Fibroblast of skin of back (primary cell): ENCODE measurements at regions not wholly inside any gene's neighbourhood (a gene's known extent, or its start where the extent isn't known, plus 50 kb on each side); places are given as distances from the start of the nearest gene placed in this dataset.
A peak's percentile ranks its signal among the peaks of the same experiment; 100 is the strongest.

ENCODE experiments used
- DNase-seq: peaks from one replicate; pipeline ENCODE4 v3.0.0-alpha.2; 2013

DNA sequence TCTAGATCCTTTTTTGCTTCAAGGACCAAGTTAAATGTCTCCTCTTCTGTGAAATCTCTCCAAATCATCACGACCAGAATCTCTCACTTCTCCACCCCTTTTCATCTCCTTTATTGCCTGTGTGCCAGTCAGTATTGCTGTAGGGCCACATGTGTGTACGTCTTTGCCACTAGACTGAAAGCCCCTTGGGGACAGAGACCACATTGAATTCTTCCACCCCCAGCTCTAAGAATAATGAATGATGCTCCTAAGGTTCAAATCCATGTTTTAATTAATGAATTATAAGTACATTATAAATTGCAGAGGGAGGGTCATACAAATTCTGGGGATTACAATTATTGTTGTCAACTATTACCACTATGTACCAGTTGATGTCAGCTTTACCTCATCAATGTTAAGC lies 343.8 kb downstream of the USP25 start:
- DNase-seq = no peak

DNA sequence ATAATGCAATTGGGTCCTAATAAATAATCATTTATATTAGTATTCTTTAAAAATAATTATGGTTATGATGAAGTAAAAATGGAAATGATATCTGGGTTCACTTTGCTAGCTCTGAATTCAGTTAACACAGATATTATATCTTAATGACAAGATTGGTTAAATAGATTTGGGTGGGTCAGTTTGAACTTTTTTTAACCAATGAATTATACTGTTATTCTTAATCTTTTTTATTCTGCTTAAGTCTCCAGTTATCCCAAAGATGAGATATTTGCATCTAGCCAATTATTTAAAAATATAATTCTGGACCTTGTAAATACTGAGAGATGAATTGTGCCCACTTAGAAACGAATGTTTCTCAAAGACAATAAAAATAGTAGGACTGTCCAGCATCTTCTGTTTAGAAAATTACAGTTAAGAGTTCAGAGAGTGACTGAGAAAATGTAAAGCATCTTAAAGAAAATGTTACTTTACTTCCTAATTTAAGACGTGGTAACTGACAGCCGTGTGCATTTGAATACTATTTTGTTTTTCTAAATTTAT lies 345.2 kb downstream of the USP25 start:
- no peak for DNase-seq

DNA sequence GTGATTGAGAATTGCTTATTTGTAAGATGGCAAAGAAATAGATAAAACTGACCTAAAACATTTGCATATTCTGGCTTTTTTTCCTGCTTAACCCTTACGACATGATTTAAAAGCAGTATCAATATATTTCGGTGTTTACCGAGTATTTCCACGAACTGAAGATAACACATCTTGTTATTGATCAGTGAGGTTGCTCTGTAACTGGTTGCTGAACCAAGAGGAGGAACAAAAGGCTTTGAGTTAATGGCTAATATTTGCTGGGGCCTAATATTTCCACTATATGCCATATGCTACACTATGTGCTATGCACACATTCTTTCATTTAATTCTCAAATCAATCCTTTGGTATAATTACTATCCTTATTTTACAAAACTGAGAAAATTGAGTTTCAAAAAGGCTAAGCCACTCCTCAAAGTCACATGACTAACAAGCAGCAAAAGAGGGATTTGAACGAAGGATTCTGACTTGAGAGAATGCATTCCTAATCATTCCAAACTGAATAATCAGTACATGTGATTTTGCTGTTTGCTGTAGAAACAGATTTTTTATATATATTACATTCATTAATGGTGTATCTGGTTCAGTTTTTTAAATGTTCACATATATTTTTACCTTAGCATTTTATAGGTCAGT lies 346.0 kb downstream of the USP25 start:
- DNase-seq = no peak

DNA sequence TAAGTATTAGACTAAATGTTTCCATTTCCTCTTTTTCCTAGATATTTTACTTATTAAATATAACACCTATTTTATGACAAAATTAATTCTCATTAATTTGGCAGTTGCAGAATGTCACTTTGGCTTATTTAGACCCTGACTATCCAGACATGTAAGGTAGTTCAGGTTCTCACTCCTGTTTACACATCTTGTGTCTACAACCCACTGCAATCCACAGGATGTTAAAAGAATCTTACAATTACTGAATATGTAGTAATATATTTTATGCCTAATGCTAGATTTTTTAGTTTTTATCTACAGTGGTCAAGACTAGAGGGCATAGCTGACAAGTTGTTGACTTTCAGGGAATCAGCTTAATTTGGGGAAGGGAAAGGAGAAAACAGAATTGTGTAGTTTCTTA lies 346.7 kb downstream of the USP25 start:
- DNase-seq = no peak

DNA sequence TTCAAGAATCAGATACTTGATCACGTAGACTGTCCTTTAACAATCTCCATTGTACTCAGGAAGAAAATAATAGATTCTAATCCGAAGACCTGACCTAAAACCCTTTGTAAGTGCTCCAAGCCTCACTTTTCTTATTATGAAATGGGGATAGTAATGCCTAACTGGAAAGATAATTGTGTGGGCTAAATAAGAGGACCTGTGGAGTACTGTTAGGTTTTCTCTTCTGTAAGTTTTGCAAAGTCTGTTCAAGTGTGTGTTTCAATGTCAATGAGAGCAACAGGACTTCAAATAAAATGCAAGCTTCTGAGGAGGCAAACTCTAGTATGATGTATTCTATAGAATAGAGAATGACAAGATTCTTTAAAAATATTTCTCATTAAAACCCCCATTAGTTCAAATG lies 348.6 kb downstream of the USP25 start:
- no peak for DNase-seq

DNA sequence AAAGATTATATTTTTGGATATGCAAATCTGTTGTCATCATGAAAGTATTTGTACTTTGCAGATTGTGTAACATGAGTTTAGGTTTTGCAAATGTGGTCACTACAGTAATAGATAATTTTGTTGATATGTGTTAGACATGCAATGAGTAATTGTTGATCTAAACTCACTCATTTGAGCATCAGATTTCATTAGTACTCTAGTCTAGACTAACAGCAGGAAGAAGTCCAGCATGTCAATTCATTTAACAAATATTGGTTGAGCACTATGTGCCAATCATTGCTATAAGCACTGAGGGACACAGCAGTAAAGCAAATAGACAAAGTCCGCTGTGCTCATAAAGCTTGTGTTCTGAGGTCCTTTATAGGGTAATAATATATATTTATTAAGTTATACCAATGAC lies 350.0 kb downstream of the USP25 start:
- DNase-seq = peak; percentile 59

DNA sequence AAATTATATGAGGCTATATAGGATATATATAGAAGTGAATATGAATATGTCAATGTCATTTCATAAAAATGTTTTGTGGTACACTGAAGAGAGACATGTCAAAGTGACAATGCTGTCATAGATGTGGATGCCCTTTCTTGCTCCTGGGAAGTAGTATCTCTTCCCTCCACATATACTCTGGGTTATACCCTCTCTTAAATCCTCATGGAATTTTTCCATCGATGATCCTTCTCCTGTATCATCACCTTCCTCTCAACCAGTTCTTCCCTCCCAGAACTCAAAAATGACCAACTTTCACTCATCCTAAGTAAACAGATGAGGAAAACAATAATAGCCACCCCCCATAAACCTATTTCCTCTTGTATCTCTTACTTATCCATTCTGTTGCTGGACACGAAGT lies 351.5 kb downstream of the USP25 start:
- no peak for DNase-seq

DNA sequence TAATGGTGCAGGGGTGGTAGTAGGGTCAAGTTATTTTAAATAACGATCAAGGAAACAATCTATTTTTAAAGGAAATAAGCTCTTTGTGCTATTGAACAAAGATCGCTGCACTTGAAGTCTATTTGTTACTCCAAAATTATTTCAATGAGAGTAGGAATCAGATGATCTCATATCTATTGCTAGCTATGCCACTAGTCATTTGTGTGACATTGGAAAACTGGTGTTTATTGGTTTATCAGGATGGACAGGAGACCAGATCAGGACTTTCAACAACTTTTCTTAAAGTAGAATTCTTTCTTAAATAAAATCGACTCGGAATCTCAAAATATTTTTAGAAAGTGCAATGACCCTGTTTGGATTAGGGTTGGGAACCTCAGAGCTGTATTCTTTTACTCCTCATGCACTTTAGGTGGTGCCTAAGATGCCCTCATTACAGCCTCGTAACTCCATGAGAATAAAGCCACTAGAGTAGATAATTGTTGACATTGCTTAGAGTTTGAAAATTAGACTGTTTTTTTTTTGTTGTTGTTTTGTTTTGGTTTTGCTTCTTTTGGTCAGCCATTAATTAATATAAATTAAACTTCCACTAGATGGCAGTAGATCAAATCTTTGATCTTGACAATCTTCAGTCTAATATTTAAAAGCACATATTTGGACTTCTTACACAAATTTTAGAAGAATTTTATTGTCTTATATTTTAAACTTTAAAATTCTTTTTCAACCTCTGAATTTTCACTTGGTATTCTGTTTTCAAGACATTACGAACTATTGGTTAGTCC lies 352.4 kb downstream of the USP25 start:
- peak; percentile 37 for DNase-seq

DNA sequence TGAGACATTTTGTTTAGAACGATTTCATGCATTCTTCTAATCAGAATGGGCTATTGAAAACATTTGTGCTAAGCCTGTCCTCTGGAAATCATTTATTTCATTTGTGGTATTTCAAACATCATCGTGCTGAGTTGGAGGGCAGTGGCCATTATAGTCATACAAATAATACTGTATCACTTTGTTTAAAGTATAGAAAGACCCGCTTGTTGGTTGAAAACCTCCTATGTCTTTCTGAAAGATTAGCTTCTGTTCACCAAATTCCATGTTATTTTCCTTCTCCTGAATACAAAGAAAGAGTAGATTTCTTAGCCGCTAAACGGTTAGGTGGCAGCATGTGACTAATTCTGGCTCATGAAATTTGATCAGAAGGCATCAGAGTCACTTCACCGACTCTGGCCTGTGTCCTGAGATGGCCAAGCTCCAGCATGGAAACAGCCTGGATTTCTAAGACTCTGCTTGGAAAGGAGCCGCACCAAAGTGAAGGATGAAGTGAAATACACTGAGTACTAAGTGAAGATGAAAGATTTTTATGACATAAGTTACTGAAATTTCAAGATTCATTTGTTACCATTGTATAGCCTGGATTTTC lies 355.1 kb downstream of the USP25 start:
- peak; percentile 34 for DNase-seq

DNA sequence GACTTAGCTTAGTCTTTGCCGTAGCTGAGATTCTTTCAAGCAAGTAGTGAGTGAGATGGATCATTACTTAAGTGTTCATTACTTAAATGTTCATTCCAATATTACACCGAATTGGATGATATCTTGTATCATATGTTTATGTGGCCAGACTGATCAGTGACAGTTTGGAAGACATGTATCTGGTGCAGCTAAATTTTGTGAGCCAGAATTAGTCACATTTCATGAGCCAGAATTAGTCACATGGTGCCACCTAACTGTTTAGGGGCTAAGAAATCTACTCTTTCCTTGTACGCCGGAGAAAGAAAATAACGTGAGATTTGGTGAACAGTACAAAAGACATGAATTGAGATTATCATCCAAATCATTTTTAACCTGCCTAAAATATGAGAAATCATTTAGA lies 355.6 kb downstream of the USP25 start:
- peak; percentile 12 for DNase-seq

DNA sequence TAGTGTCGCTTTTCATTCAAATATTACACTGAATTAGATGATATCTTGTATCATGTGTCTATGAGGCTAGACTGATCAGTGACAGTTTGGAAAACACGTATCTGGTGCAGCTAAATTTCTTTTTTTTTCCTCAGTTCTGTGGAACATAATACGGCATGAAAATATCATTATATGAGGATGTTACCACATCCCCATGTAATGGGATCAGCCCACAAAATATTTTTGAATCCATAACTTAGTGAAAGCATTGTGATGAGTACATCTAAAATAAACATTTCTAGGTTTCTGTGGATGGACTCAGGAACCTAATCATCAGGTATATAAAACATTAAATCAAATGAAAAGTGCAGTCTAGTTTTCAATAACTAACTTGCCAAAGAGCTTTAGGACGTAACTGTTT lies 356.3 kb downstream of the USP25 start:
- DNase-seq = no peak

DNA sequence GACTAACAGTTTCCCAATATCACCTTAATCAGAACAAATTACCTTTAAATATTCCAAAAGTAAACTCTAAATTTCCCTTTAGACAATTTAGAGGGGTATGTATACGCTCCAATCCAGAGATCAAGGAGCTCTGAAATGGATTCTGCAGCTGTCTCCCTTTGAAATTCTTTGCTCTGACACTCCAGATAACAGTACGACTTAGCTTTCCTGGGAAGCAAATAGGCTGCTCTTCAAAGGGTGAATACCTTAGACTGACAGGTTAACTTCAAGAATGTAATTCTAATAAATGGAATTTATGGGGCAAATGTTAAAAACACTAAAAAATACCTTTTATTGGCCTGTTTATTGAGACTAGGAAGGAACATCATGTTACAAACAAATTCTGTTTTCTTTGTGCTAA lies 357.2 kb downstream of the USP25 start:
- no peak for DNase-seq

DNA sequence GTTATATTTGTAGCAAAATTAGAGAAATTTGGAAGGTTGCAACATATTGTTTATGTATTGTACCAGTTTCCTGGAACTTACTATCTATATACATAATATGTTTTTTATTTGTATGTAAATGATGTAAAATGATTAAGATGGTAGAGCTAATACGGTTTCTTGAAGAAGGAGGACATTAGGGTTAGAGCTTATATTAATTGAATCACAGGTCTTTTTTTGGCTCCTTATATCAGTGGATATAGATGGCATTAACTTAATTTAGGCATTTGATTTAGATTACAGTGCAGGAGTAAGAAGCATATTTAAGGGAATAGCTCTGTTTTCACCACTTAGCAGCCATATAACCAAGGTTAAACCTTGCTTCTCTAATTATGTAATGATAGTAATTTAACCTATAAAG lies 357.7 kb downstream of the USP25 start:
- DNase-seq = no peak

DNA sequence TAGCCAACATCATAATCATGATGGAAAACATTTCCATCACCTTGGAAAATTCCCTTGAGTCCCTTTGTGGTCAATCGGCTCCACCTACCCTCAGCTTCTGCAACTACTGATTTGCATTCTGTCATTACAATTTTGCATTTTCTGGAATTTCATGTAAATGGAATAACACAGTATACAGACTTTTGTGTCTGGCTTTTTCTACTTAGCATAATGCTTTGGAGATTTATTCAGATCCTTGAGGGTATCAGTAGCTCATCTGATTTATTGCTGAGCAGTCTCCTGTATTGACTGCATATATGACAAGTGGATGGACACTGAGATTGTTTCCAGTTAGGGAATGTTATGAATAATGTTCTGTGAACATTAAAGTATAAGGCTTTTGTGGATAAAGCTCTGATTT lies 358.3 kb downstream of the USP25 start:
- no peak for DNase-seq

DNA sequence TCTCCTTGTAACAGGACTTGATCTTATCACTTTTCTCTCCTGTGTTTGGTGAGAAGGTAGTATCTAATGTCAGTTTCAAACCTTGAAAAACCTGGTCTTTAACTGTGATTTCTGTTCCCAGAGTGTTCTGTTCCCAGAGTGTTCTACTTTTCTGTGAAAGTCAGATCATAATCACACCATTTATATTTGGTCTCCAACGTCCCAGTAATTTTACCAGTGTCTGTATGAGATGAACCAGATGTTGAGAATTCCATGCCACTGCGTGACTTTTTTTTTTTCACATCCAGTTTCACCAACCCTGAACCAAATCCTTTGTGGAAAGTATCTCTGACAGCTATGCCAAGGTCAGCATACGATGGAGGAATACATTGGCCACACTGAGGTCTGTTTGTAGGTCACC lies 365.2 kb downstream of the USP25 start:
- no peak for DNase-seq

DNA sequence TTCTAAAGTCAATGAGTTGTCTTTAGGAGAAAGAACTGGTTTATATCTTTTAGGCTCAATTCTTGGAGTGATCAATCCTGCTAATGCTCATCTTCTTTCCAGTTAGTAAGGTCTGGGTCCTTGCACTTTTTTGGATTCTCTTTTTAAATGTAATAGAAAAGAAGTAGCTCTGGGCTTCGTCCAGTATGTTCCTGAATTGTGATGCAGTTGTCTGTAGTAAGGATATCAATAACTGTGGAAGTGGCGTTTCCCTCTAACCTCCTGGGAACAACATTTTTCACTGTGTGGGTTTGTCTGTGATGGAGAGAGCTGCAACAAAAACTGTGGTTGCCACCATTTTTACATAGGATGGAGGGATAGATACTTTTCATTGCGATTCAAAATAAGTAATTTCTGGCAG lies 367.2 kb downstream of the USP25 start:
- DNase-seq = no peak

DNA sequence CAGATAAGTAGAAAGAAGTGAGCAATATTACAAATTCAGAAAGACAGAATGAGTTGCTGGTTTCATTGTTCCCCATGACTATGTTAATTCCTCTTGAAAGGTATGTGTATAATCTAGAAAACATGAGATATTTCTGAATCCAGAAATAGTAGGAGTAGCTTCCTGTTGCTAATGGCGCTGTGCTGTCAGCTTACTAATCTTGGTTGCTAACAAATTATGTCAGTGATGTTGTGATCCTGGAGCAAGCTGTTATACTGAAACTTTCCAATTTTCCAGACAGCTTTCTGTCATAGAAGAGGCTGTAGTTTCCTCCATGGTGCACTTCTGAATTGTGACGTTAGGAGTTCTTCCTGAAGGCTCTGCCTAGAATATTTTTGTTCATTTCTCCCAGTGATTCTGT lies 372.3 kb downstream of the USP25 start:
- peak; percentile 15 for DNase-seq

DNA sequence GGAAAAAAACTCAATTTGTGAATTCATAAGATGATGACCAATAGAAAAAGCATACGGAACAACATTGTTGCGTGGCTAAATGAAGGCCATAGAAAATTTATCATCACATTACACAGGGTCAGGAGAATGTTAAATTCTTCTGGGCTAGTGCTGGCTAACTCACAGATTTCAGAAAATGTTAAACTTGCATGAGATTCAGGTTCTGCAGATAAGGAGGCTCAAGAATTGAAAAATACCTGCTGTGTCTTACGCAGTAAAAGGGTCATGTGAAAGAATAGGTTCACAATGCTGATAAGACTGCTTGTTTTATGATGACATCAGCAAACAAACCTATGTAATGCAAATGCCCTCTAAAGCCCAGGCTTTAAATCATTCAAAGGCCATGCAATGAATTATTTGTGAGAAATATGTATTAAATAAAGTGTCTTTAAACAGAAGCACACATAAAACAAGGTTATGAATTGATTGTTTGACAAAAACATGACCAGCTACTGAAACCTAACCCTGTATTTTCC lies 378.8 kb downstream of the USP25 start:
- DNase-seq = no peak

DNA sequence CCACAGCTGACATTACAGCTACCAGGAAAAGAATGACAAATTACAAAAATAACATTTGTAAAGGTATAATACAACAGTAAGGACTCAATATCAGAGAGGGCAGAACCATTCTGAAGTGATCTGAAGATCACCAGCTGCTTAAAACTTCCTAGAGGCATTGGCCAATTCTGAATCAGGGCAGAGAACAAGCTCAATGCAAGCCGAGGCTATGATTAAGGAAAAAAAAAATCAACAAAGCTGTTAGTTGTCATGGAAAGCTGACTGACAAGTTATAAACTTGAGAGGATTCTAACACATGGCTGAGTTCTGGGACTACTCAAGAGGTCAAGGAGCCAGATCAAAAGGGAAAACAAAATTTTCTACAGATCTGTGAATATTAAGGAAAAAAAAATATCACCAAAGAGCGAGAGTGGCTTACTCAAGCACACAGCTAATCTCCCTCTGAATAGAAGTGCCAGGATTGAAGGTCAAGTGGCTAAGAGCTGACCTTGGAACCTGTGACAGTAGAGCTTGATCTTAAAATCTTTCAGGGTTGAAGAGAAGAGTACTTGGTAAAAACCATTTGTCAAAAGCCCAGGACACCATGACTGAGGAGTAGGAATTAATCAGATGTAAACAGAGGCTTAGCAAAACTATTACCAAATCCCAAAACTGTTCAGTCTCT lies 383.4 kb downstream of the USP25 start:
- peak; percentile 8 for DNase-seq

DNA sequence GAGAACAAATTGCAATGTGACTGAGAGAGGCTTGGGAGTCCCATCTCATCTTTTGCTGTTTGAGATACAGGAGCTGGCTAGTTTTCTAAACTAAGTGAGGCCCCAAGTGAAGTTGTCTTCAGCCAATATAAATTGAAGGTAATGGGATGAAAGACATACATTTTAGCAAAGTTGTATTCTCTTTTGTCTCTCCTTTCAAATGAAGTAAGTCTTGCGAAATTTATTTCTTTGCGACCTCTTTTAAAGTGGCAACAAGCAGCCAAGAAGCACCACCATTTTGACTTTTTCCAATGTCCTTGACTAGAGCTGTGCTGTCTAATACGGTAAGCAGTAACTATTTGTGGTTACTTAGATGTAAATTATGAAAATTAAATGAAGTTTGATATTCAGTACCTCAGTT lies 385.7 kb downstream of the USP25 start:
- DNase-seq = no peak

DNA sequence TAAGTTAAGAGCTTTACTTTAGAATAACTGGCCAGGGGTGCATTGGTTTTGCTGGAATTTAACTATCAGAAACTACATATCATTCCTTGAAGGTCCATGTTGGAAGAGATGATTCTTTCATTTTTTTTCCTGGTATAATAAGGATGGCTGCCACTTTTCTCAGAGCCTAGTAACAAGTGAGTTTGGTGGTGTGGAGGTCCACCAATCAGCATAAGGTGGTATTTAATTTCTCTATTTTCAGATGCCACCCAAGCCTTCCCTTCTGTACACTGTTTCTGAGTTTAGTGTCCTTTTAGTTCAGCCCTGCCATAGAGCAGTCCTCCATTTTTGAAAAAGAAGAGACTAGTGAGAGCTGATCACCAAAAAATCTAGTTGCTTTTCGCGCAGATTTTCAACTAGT lies 386.3 kb downstream of the USP25 start:
- DNase-seq = no peak

DNA sequence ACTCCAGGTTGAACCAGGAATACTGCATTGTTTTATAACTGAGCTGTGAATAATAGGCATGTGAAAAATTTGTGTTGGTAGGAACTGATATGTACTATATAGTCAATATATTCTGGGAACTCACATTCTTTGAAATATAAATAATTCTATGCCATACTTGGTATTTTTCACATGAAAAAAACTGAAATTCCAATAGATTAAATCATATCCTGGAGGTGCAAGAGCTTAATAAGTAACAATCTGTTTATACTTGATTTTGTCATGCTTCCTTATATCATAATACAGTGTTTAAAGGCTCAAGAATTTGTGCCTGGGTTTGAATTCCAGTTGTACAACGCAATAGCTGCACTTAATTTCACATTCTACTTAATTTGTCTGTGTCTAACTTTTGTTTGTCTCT lies 387.0 kb downstream of the USP25 start:
- DNase-seq = peak; percentile 92

DNA sequence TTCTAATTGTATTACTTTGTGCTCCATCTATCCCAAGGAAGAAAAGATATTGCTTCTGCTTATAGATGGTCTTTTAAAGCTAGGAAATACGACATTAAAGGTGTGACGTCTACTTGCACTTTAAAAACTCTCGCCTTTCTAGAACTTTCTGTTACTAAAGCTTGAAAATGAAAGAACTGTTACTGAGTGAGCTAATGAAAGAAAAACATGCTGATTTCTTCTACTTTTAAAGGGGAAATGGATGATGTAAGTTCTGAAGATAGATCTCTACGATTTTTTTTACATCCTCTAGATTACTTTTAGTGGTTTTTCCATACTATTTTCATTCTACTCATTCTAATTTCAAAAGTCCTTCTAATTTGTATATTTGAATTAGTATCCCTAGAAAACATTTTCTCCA lies 387.5 kb downstream of the USP25 start:
- peak; percentile 45 for DNase-seq
